ENCODE measurements at regions not wholly inside any gene's neighbourhood (a gene's known extent, or its start where the extent isn't known, plus 50 kb on each side); places are given as distances from the start of the nearest gene placed in this dataset.

- Histone ChIP-seq H3K9me3 (no peaks in the 10 kb centered on the region), H3K36me3 (no peaks in the 10 kb centered on the region), H3K4me1 (no peaks in the 10 kb centered on the region), H3K4me3 (no peak overlapping the region), H3K27ac (no peak overlapping the region), H3K27me3 (no peaks in the 10 kb centered on the region)
- DNase-seq, result no peak
- TF ChIP-seq POLR2A (IDR thresholded peaks at IDR 0.05) (no peak), CTCF (IDR thresholded peaks at IDR 0.05) (no peak)
Observed at GRCh38 chr13:54965881-54966280, 1937.3 kb downstream of the OLFM4 start.

GRCh38 chr13:54972838-54973237, 1944.2 kb downstream of the OLFM4 start:
- H3K27me3 ChIP-seq, result no peaks in the 10 kb centered on the region
- H3K9me3 ChIP-seq, result no peaks in the 10 kb centered on the region
- H3K36me3 ChIP-seq, result no peaks in the 10 kb centered on the region
- H3K4me3 ChIP-seq, result no peak overlapping the region
- no peak for TF ChIP-seq POLR2A (IDR thresholded peaks at IDR 0.05)
- no peak for TF ChIP-seq CTCF (IDR thresholded peaks at IDR 0.05)
- no peak for DNase-seq
- no peaks in the 10 kb centered on the region for H3K4me1 ChIP-seq
- no peak overlapping the region for H3K27ac ChIP-seq

- H3K4me3 ChIP-seq, result no peak overlapping the region
- no peaks in the 10 kb centered on the region for H3K4me1 ChIP-seq
- H3K27ac ChIP-seq, result no peak overlapping the region
- TF ChIP-seq POLR2A (IDR thresholded peaks at IDR 0.05) (no peak), CTCF (IDR thresholded peaks at IDR 0.05) (no peak)
- no peaks in the 10 kb centered on the region for H3K9me3 ChIP-seq
- no peaks in the 10 kb centered on the region for H3K27me3 ChIP-seq
- no peaks in the 10 kb centered on the region for H3K36me3 ChIP-seq
- no peak for DNase-seq
Observed at GRCh38 chr13:54975676-54976075, 1947.1 kb downstream of the OLFM4 start.

- Histone ChIP-seq H3K9me3 (no peaks in the 10 kb centered on the region), H3K27ac (no peak overlapping the region), H3K36me3 (no peaks in the 10 kb centered on the region), H3K27me3 (no peaks in the 10 kb centered on the region), H3K4me3 (no peak overlapping the region), H3K4me1 (no peaks in the 10 kb centered on the region)
- TF ChIP-seq POLR2A (IDR thresholded peaks at IDR 0.05) (no peak), CTCF (IDR thresholded peaks at IDR 0.05) (no peak)
- DNase-seq, result no peak
Observed at GRCh38 chr13:54980651-54981050, 1952.0 kb downstream of the OLFM4 start.

GRCh38 chr13:54989418-54989817, 1960.8 kb downstream of the OLFM4 start:
- H3K9me3 ChIP-seq, result no peaks in the 10 kb centered on the region

More at GRCh38 chr13:54989418-54989817, 1960.8 kb downstream of the OLFM4 start:
- no peak for DNase-seq
- H3K4me1 ChIP-seq, result no peaks in the 10 kb centered on the region
- TF ChIP-seq CTCF (IDR thresholded peaks at IDR 0.05), result no peak
- TF ChIP-seq POLR2A (IDR thresholded peaks at IDR 0.05), result no peak
- H3K36me3 ChIP-seq, result no peaks in the 10 kb centered on the region
- H3K27ac ChIP-seq, result no peak overlapping the region
- H3K4me3 ChIP-seq, result no peak overlapping the region
- no peaks in the 10 kb centered on the region for H3K27me3 ChIP-seq

Data from Peyer's patch (tissue), 4 donors.